ENCODE measurements at regions not wholly inside any gene's neighbourhood (a gene's known extent, or its start where the extent isn't known, plus 50 kb on each side); places are given as distances from the start of the nearest gene placed in this dataset.

- no peak for TF ChIP-seq CTCF (conservative IDR thresholded peaks at IDR 0.05; ENCODE audit: low read depth, low read length)
- no peak for TF ChIP-seq EZH2 (IDR thresholded peaks at IDR 0.05; ENCODE audit: borderline replicate concordance, low read depth, low read length, poor library complexity, severe bottlenecking)
Measured at GRCh38 chr2:129035992-129036391, 717.3 kb upstream of the HS6ST1 start.

Measured in A673 (cell line).